HG02623 (cell line): ENCODE measurements at regions not wholly inside any gene's neighbourhood (a gene's known extent, or its start where the extent isn't known, plus 50 kb on each side); places are given as distances from the start of the nearest gene placed in this dataset.

Experiments
- ATAC-seq: cut with Tn5 transposase; IDR thresholded peaks from one replicate; pipeline ENCODE4 v1.9.1; 2021; ENCODE audit warnings: moderate library complexity; ENCODE audit not compliant: unreplicated experiment

- ATAC-seq = no peak
Observed at GRCh38 chr18:51637881-51638280, 440.4 kb upstream of the MEX3C start.

GRCh38 chr18:51639541-51639940 is 442.1 kb upstream of the MEX3C start:
- no peak for ATAC-seq

- no peak for ATAC-seq
Observed at GRCh38 chr18:51643483-51643882, 446.0 kb upstream of the MEX3C start.

GRCh38 chr18:51645607-51646006 is 448.1 kb upstream of the MEX3C start:
- no peak for ATAC-seq

- ATAC-seq = no peak
Observed at GRCh38 chr18:51647346-51647745, 449.9 kb upstream of the MEX3C start.

- no peak for ATAC-seq
Observed at GRCh38 chr18:51647942-51648341, 450.5 kb upstream of the MEX3C start.

- ATAC-seq = no peak
Observed at GRCh38 chr18:51649796-51650195, 452.3 kb upstream of the MEX3C start.

- ATAC-seq = no peak
Observed at GRCh38 chr18:51651761-51652160, 454.3 kb upstream of the MEX3C start.

GRCh38 chr18:51653507-51654213 is 456.2 kb upstream of the MEX3C start:
- ATAC-seq = no peak

GRCh38 chr18:51654488-51655326 is 457.2 kb upstream of the MEX3C start:
- peak; percentile 48 for ATAC-seq

- ATAC-seq = peak; percentile 72
Observed at GRCh38 chr18:51655327-51655698, 457.8 kb upstream of the MEX3C start.

GRCh38 chr18:51656249-51656648 is 458.8 kb upstream of the MEX3C start:
- ATAC-seq = no peak

GRCh38 chr18:51658436-51658835 is 461.0 kb upstream of the MEX3C start:
- no peak for ATAC-seq

GRCh38 chr18:51659781-51660180 is 462.3 kb upstream of the MEX3C start:
- no peak for ATAC-seq

- ATAC-seq = no peak
Observed at GRCh38 chr18:51660188-51660715, 462.8 kb upstream of the MEX3C start.

GRCh38 chr18:51664236-51664635 is 466.8 kb upstream of the MEX3C start:
- no peak for ATAC-seq

GRCh38 chr18:51666763-51667191 is 469.3 kb upstream of the MEX3C start:
- ATAC-seq = no peak

GRCh38 chr18:51668101-51668500 is 470.6 kb upstream of the MEX3C start:
- ATAC-seq = peak; percentile 76

- ATAC-seq = no peak
Observed at GRCh38 chr18:51668607-51669006, 471.1 kb upstream of the MEX3C start.

GRCh38 chr18:51686590-51686989 is 489.1 kb upstream of the MEX3C start:
- no peak for ATAC-seq

- ATAC-seq = no peak
Observed at GRCh38 chr18:51687845-51688585, 490.5 kb upstream of the MEX3C start.
